WERI-Rb-1 (cell line): ENCODE measurements at regions not wholly inside any gene's neighbourhood (a gene's known extent, or its start where the extent isn't known, plus 50 kb on each side); places are given as distances from the start of the nearest gene placed in this dataset.

Experiments used
- DNase-seq: peaks from one replicate; pipeline ENCODE4 v3.0.0-alpha.2; 2020
- H3K27ac ChIP-seq: fragments of 250-450 bp; sonication (Bioruptor Pico); 2 replicates; pipeline ENCODE4 v1.5.1; 2020; ENCODE audit warnings: mild to moderate bottlenecking, moderate library complexity
- H3K27me3 ChIP-seq: fragments of 250-450 bp; sonication (Bioruptor Pico); 2 replicates; pipeline ENCODE4 v1.5.1; 2021; ENCODE audit warnings: mild to moderate bottlenecking, low read depth, moderate library complexity; ENCODE audit not compliant: insufficient read depth, severe bottlenecking
- H3K36me3 ChIP-seq: fragments of 250-450 bp; sonication (Bioruptor Pico); 2 replicates; pipeline ENCODE4 v1.5.1; 2020; ENCODE audit warnings: mild to moderate bottlenecking, moderate library complexity
- H3K4me3 ChIP-seq: 2 replicates; pipeline ENCODE4 v1.5.1; 2011; ENCODE audit warnings: low read depth, mild to moderate bottlenecking, control low read depth, low read length
- H3K9me3 ChIP-seq: fragments of 250-450 bp; sonication (Bioruptor Pico); 2 replicates; pipeline ENCODE4 v1.5.1; 2021; ENCODE audit warnings: mild to moderate bottlenecking, moderate library complexity; ENCODE audit not compliant: severe bottlenecking
- TF ChIP-seq, protein P1 (sequence below): IDR thresholded peaks from 2 replicates; pipeline ENCODE4 v1.5.1; 2011; ENCODE audit warnings: low read depth, mild to moderate bottlenecking, control low read depth, inconsistent platforms, low read length

DNA sequence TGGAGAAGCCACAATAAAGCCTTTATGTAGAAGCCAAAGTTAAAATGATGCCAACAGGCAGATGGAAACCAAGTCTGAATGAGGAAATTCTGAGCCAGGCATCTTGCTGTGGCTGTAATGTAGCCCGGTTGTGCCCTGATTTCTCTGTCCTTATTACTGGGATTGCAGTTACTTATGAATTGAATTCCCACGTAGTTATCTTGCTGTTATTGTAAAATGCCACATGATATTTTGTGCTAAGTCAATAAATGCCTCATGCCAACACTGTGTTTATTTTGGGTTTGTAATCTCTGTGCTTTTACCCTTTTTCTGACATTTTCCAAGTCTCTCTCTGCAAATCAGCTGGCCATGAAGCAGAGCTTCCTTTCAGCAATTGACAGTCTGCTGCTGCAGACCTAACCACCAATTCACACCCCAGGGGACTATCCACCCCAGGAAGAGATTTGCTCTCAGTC is 486.1 kb upstream of the GOLIM4 start:
- TF ChIP-seq, protein P1, sequence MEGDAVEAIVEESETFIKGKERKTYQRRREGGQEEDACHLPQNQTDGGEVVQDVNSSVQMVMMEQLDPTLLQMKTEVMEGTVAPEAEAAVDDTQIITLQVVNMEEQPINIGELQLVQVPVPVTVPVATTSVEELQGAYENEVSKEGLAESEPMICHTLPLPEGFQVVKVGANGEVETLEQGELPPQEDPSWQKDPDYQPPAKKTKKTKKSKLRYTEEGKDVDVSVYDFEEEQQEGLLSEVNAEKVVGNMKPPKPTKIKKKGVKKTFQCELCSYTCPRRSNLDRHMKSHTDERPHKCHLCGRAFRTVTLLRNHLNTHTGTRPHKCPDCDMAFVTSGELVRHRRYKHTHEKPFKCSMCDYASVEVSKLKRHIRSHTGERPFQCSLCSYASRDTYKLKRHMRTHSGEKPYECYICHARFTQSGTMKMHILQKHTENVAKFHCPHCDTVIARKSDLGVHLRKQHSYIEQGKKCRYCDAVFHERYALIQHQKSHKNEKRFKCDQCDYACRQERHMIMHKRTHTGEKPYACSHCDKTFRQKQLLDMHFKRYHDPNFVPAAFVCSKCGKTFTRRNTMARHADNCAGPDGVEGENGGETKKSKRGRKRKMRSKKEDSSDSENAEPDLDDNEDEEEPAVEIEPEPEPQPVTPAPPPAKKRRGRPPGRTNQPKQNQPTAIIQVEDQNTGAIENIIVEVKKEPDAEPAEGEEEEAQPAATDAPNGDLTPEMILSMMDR: no peak
- Histone ChIP-seq H3K27me3 (no peaks in the 10 kb centered on the region), H3K27ac (no peak overlapping the region), H3K9me3 (no peaks in the 10 kb centered on the region), H3K36me3 (no peaks in the 10 kb centered on the region), H3K4me3 (no peak overlapping the region)
- no peak for DNase-seq

DNA sequence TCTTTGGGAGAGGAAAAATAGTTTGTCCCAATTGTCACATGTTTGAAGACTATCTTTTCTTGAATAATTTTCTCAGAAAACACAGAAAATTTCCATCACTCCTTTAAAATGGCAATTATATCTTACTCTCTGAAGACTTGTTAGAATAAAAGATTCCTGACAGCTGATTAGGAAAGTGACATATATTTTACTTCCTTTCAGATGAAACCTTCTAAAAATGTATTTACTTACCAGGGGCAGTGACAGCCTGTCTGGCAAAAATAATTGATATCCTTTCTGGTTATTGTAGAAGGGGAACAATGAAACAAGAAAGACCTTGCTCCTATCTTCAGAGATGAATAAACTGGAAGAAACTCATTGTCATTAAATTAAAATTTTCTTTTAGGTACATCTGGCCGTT is 483.3 kb upstream of the GOLIM4 start:
- no peak for DNase-seq
- TF ChIP-seq, protein P1: no peak

DNA sequence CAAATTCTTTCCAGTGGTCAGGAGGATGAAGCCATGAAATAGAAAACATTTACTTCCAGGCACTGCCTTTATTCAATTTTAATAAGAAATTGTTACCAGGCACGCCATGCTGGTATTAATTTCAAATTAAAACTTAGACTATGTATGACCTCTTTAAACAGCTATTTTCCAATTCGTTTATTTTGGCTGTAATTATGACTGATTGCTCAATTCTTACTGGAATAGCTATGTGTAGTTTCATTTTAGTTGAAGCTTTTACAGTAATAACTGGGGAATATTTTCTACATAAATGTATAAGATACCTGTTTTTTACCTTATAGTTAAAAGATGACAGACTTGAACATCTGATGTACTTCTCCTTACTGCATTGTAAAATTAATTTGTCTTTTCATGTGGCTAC is 480.0 kb upstream of the GOLIM4 start:
- TF ChIP-seq, protein P1: no peak
- no peak overlapping the region for H3K27ac ChIP-seq

More for the DNA sequence above, 483.3 kb upstream of the GOLIM4 start:
- Histone ChIP-seq H3K27me3 (no peaks in the 10 kb centered on the region), H3K4me3 (no peak overlapping the region), H3K9me3 (no peaks in the 10 kb centered on the region), H3K36me3 (no peaks in the 10 kb centered on the region), H3K27ac (no peak overlapping the region)

DNA sequence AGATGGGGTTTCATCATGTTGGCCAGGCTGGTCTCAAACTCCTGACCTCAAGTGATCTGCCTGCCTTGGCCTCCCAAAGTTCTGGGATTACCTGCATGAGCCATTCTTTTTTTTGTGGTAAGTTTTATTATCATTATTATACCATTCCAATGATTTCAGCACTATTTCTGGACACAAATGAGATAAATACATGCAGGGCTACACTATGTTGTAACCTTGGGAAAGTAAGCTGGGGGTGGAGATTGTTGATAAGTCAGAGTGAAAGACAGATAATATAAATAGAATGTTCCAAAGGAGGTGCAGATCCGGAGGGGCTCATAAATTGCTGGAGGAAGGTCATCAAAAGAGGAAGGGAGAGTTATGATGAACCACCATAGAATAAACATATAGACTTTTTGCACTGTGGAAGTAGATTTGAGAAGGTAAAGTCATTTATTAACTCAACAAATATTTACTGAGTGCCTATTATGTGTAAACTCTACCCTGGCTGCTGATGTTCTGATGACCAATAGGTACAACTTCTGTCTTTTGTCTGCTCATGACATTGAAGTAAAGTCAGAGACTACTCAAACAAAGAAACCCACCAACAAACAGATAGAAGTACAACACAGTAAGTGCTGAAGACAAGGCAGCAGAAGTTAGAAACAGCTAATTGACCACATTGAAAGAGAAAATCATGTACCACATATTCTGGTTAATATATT is 478.9 kb upstream of the GOLIM4 start:
- Histone ChIP-seq H3K27ac (no peak overlapping the region), H3K36me3 (no peaks in the 10 kb centered on the region), H3K27me3 (no peaks in the 10 kb centered on the region), H3K9me3 (no peaks in the 10 kb centered on the region), H3K4me3 (no peak overlapping the region)
- TF ChIP-seq, protein P1: no peak
- DNase-seq: no peak

More for the DNA sequence above, 480.0 kb upstream of the GOLIM4 start:
- Histone ChIP-seq H3K36me3 (no peaks in the 10 kb centered on the region), H3K4me3 (no peak overlapping the region), H3K9me3 (no peaks in the 10 kb centered on the region), H3K27me3 (no peaks in the 10 kb centered on the region)
- DNase-seq: no peak

DNA sequence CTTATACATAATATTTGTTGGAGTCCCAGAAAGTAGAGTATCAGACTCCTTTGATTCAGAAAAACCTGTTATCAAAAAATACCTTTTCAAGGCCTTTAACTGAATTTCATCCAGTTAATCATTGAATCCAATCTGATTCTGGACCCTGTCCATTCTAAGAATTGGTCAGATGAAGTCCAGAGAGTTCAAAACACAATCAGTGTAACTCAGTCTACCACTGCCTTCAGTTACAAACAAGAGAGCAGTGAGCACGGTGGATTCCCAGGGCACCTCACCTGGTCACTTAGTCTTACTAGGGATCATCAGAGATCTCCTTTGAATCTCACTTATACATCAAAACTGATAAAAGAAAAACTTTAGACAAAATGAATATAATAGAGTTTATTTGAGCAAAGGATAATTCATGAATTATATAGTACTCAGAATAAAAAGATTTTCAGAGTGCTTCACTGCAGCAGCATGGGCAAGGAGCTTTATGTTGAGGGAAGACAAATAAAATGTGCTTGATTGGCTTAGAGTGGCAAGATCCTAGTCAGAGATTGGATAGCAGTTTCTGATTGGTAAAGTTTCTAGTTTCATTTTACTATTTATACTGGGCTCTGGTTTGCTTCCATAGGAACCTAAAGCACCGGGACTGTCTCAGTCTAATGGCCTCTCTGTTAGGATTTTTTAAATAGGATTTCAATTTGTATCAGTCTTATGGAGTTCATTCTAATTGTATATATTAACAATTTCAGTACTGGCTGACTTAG is 474.9 kb upstream of the GOLIM4 start:
- H3K4me3 ChIP-seq: no peak overlapping the region

More for the DNA sequence above, 474.9 kb upstream of the GOLIM4 start:
- Histone ChIP-seq H3K27me3 (no peaks in the 10 kb centered on the region), H3K36me3 (no peaks in the 10 kb centered on the region), H3K27ac (no peak overlapping the region), H3K9me3 (no peaks in the 10 kb centered on the region)
- DNase-seq: no peak
- TF ChIP-seq, protein P1: no peak
